ENCODE measurements at regions not wholly inside any gene's neighbourhood (a gene's known extent, or its start where the extent isn't known, plus 50 kb on each side); places are given as distances from the start of the nearest gene placed in this dataset.

DNA sequence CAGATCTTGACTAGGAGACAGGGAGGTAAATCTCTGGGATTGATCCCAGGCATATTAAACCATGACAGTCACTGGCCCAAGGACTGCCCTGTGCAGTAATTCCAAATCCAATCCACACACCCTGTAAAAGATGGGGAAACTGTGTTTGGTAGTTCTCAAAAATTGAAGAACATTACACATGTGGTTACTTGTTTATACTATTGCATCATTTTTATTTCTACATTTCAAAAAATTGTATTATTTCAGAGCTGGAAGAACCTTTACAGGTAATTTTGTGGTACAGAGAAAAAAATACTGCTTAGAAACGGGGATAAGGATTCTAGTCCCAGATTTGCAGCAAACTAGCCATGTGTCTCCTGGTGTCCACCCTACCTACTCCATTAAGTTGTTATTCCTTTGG, 400.5 kb downstream of the LRIG3 start:
- Histone ChIP-seq H3K4me3 (ENCODE audit: low read depth in 1 of 2, low read length in 2 of 2) (no peak overlapping the region), H3K36me3 (ENCODE audit: control insufficient read depth in 1 of 2, insufficient read depth in 2 of 2, low read length in 2 of 2) (no peaks in the 10 kb centered on the region), H3K9ac (ENCODE audit: low read depth in 1 of 2, low read length in 2 of 2) (no peak overlapping the region), H3K9me3 (ENCODE audit: control insufficient read depth in 1 of 2, low read length in 2 of 2) (peaks cover 11 to 13% of the 10 kb centered on the region in 2 donors), H3K4me1 (ENCODE audit: control insufficient read depth in 1 of 2, insufficient read depth in 2 of 2, low read length in 2 of 2) (no peaks in the 10 kb centered on the region), H3K27me3 (ENCODE audit: control insufficient read depth in 1 of 2, insufficient read depth in 2 of 2, low read length in 2 of 2) (no peaks in the 10 kb centered on the region), H3K27ac (ENCODE audit: low read depth, low read length) (no peak overlapping the region)

DNA sequence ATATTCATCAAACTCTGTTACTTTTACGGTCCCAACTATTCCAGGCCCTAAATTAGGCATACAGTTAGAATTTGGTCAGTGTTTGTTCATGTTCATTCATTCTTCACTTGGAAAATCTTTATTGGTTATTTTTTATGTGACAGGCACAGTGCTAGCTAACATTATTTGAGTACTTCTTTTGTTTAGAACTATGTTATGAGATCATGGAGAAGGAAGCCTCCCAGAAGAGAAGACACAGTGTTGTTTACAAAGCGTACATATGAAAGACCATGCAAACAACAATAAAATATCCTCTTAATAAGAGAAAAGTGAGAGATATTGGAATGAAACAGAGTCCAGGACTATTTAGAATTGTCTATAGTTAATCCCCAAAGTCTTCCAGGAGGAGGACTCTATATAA, 399.2 kb downstream of the LRIG3 start:
- Histone ChIP-seq H3K4me3 (ENCODE audit: low read depth in 1 of 2, low read length in 2 of 2) (no peak overlapping the region), H3K36me3 (ENCODE audit: control insufficient read depth in 1 of 2, insufficient read depth in 2 of 2, low read length in 2 of 2) (no peaks in the 10 kb centered on the region), H3K9me3 (ENCODE audit: control insufficient read depth in 1 of 2, low read length in 2 of 2) (peaks cover 11 to 13% of the 10 kb centered on the region in 2 donors), H3K27me3 (ENCODE audit: control insufficient read depth in 1 of 2, insufficient read depth in 2 of 2, low read length in 2 of 2) (no peaks in the 10 kb centered on the region), H3K9ac (ENCODE audit: low read depth in 1 of 2, low read length in 2 of 2) (no peak overlapping the region), H3K27ac (ENCODE audit: low read depth, low read length) (no peak overlapping the region), H3K4me1 (ENCODE audit: control insufficient read depth in 1 of 2, insufficient read depth in 2 of 2, low read length in 2 of 2) (no peaks in the 10 kb centered on the region)

DNA sequence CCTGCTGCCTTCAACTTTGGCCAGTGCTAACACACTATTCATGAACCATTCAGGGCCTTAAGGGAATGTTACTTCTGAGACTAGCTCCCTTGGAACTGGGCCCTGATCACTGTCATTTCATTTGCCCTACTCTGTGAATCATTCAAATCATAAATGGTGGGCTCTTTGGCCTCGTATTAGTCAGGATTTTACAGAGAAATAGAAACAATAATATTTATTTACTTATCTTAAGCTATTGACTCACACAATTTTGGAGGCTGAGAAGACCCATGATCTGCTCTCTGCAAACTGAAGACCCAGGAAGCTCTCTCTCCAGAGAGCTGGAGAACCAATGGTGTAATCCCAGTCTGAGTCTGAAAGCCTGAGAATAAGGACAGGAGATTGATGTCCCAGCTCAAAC, 398.5 kb downstream of the LRIG3 start:
- H3K9me3 ChIP-seq (ENCODE audit: control insufficient read depth in 1 of 2, low read length in 2 of 2) = peaks cover 11 to 13% of the 10 kb centered on the region in 2 donors
- no peaks in the 10 kb centered on the region for H3K4me1 ChIP-seq (ENCODE audit: control insufficient read depth in 1 of 2, insufficient read depth in 2 of 2, low read length in 2 of 2)
- H3K9ac ChIP-seq (ENCODE audit: low read depth in 1 of 2, low read length in 2 of 2) = no peak overlapping the region
- no peak overlapping the region for H3K4me3 ChIP-seq (ENCODE audit: low read depth in 1 of 2, low read length in 2 of 2)
- no peak overlapping the region for H3K27ac ChIP-seq (ENCODE audit: low read depth, low read length)
- H3K27me3 ChIP-seq (ENCODE audit: control insufficient read depth in 1 of 2, insufficient read depth in 2 of 2, low read length in 2 of 2) = no peaks in the 10 kb centered on the region
- H3K36me3 ChIP-seq (ENCODE audit: control insufficient read depth in 1 of 2, insufficient read depth in 2 of 2, low read length in 2 of 2) = no peaks in the 10 kb centered on the region

GRCh38 chr12:58523360-58523759, 396.9 kb downstream of the LRIG3 start:
- peaks cover 4 to 8% of the 10 kb centered on the region in 2 donors for H3K9me3 ChIP-seq (ENCODE audit: control insufficient read depth in 1 of 2, low read length in 2 of 2)
- no peaks in the 10 kb centered on the region for H3K27me3 ChIP-seq (ENCODE audit: control insufficient read depth in 1 of 2, insufficient read depth in 2 of 2, low read length in 2 of 2)
- no peaks in the 10 kb centered on the region for H3K4me1 ChIP-seq (ENCODE audit: control insufficient read depth in 1 of 2, insufficient read depth in 2 of 2, low read length in 2 of 2)
- no peak overlapping the region for H3K4me3 ChIP-seq (ENCODE audit: low read depth in 1 of 2, low read length in 2 of 2)
- H3K27ac ChIP-seq (ENCODE audit: low read depth, low read length) = no peak overlapping the region
- H3K9ac ChIP-seq (ENCODE audit: low read depth in 1 of 2, low read length in 2 of 2) = no peak overlapping the region
- no peaks in the 10 kb centered on the region for H3K36me3 ChIP-seq (ENCODE audit: control insufficient read depth in 1 of 2, insufficient read depth in 2 of 2, low read length in 2 of 2)

DNA sequence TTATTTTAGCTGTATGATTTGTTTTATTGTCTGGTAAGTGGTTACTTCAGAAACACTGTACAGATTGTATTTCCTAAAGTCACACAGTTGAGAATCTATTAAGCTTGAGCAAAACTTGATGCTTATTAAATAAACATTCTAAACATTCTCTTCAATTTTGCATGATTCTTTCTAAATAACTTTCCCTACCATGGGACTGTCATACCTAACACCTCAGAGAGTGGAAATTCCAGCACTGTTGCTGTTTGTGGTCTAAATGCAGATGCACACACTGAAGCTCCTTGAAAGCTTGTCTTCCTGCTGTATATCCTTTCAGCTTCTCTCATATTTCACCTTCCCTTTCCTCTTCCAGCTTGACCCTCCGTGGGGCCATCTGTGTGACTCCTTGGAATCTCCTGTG, 392.0 kb downstream of the LRIG3 start:
- no peaks in the 10 kb centered on the region for H3K9me3 ChIP-seq (ENCODE audit: control insufficient read depth in 1 of 2, low read length in 2 of 2)
- no peaks in the 10 kb centered on the region for H3K4me1 ChIP-seq (ENCODE audit: control insufficient read depth in 1 of 2, insufficient read depth in 2 of 2, low read length in 2 of 2)
- no peak overlapping the region for H3K4me3 ChIP-seq (ENCODE audit: low read depth in 1 of 2, low read length in 2 of 2)
- no peaks in the 10 kb centered on the region for H3K27me3 ChIP-seq (ENCODE audit: control insufficient read depth in 1 of 2, insufficient read depth in 2 of 2, low read length in 2 of 2)
- H3K27ac ChIP-seq (ENCODE audit: low read depth, low read length) = no peak overlapping the region
- H3K36me3 ChIP-seq (ENCODE audit: control insufficient read depth in 1 of 2, insufficient read depth in 2 of 2, low read length in 2 of 2) = no peaks in the 10 kb centered on the region
- no peak overlapping the region for H3K9ac ChIP-seq (ENCODE audit: low read depth in 1 of 2, low read length in 2 of 2)

GRCh38 chr12:58529114-58529665, 391.1 kb downstream of the LRIG3 start:
- H3K27ac ChIP-seq (ENCODE audit: low read depth, low read length) = no peak overlapping the region
- no peak overlapping the region for H3K4me3 ChIP-seq (ENCODE audit: low read depth in 1 of 2, low read length in 2 of 2)

GRCh38 chr12:58529897-58530741, 390.2 kb downstream of the LRIG3 start:
- Histone ChIP-seq H3K9ac (ENCODE audit: low read depth in 1 of 2, low read length in 2 of 2) (no peak overlapping the region), H3K36me3 (ENCODE audit: control insufficient read depth in 1 of 2, insufficient read depth in 2 of 2, low read length in 2 of 2) (no peaks in the 10 kb centered on the region), H3K4me3 (ENCODE audit: low read depth in 1 of 2, low read length in 2 of 2) (no peak overlapping the region), H3K4me1 (ENCODE audit: control insufficient read depth in 1 of 2, insufficient read depth in 2 of 2, low read length in 2 of 2) (no peaks in the 10 kb centered on the region), H3K27ac (ENCODE audit: low read depth, low read length) (no peak overlapping the region), H3K27me3 (ENCODE audit: control insufficient read depth in 1 of 2, insufficient read depth in 2 of 2, low read length in 2 of 2) (no peaks in the 10 kb centered on the region), H3K9me3 (ENCODE audit: control insufficient read depth in 1 of 2, low read length in 2 of 2) (no peaks in the 10 kb centered on the region)

More at GRCh38 chr12:58529114-58529665, 391.1 kb downstream of the LRIG3 start:
- H3K4me1 ChIP-seq (ENCODE audit: control insufficient read depth in 1 of 2, insufficient read depth in 2 of 2, low read length in 2 of 2) = no peaks in the 10 kb centered on the region
- no peaks in the 10 kb centered on the region for H3K9me3 ChIP-seq (ENCODE audit: control insufficient read depth in 1 of 2, low read length in 2 of 2)
- no peaks in the 10 kb centered on the region for H3K27me3 ChIP-seq (ENCODE audit: control insufficient read depth in 1 of 2, insufficient read depth in 2 of 2, low read length in 2 of 2)
- H3K9ac ChIP-seq (ENCODE audit: low read depth in 1 of 2, low read length in 2 of 2) = no peak overlapping the region
- no peaks in the 10 kb centered on the region for H3K36me3 ChIP-seq (ENCODE audit: control insufficient read depth in 1 of 2, insufficient read depth in 2 of 2, low read length in 2 of 2)

- Histone ChIP-seq H3K4me1 (ENCODE audit: control insufficient read depth in 1 of 2, insufficient read depth in 2 of 2, low read length in 2 of 2) (no peaks in the 10 kb centered on the region), H3K9me3 (ENCODE audit: control insufficient read depth in 1 of 2, low read length in 2 of 2) (no peaks in the 10 kb centered on the region), H3K27me3 (ENCODE audit: control insufficient read depth in 1 of 2, insufficient read depth in 2 of 2, low read length in 2 of 2) (no peaks in the 10 kb centered on the region), H3K9ac (ENCODE audit: low read depth in 1 of 2, low read length in 2 of 2) (no peak overlapping the region), H3K36me3 (ENCODE audit: control insufficient read depth in 1 of 2, insufficient read depth in 2 of 2, low read length in 2 of 2) (no peaks in the 10 kb centered on the region), H3K4me3 (ENCODE audit: low read depth in 1 of 2, low read length in 2 of 2) (no peak overlapping the region), H3K27ac (ENCODE audit: low read depth, low read length) (no peak overlapping the region)
Observed at GRCh38 chr12:58530742-58531062, 389.6 kb downstream of the LRIG3 start.

- Histone ChIP-seq H3K9ac (ENCODE audit: low read depth in 1 of 2, low read length in 2 of 2) (no peak overlapping the region), H3K36me3 (ENCODE audit: control insufficient read depth in 1 of 2, insufficient read depth in 2 of 2, low read length in 2 of 2) (no peaks in the 10 kb centered on the region), H3K27ac (ENCODE audit: low read depth, low read length) (no peak overlapping the region), H3K4me1 (ENCODE audit: control insufficient read depth in 1 of 2, insufficient read depth in 2 of 2, low read length in 2 of 2) (no peaks in the 10 kb centered on the region), H3K4me3 (ENCODE audit: low read depth in 1 of 2, low read length in 2 of 2) (no peak overlapping the region), H3K27me3 (ENCODE audit: control insufficient read depth in 1 of 2, insufficient read depth in 2 of 2, low read length in 2 of 2) (no peaks in the 10 kb centered on the region), H3K9me3 (ENCODE audit: control insufficient read depth in 1 of 2, low read length in 2 of 2) (no peaks in the 10 kb centered on the region)
Observed at GRCh38 chr12:58532855-58533608, 387.3 kb downstream of the LRIG3 start.

DNA sequence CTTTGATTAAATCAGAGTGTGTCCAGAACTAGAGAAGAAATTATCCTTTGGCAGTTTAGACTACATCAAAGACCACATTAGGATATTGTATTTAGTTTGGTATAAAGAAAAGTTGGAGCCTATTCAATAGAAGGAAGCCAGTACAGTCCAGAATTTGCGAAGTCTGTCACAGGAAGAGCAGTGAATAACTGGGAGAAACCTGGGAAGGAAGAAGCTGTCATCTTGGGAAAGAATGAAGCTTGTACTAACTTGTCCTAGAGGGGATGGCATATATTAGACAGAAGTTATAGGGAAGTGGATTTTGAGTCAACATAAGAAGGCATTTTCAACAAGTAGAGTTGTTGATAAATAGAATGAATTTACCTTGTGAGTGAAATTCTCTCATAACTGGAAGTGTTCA, 386.7 kb downstream of the LRIG3 start:
- Histone ChIP-seq H3K9me3 (ENCODE audit: control insufficient read depth in 1 of 2, low read length in 2 of 2) (no peaks in the 10 kb centered on the region), H3K27me3 (ENCODE audit: control insufficient read depth in 1 of 2, insufficient read depth in 2 of 2, low read length in 2 of 2) (no peaks in the 10 kb centered on the region), H3K4me1 (ENCODE audit: control insufficient read depth in 1 of 2, insufficient read depth in 2 of 2, low read length in 2 of 2) (no peaks in the 10 kb centered on the region), H3K27ac (ENCODE audit: low read depth, low read length) (no peak overlapping the region), H3K36me3 (ENCODE audit: control insufficient read depth in 1 of 2, insufficient read depth in 2 of 2, low read length in 2 of 2) (no peaks in the 10 kb centered on the region), H3K4me3 (ENCODE audit: low read depth in 1 of 2, low read length in 2 of 2) (no peak overlapping the region), H3K9ac (ENCODE audit: low read depth in 1 of 2, low read length in 2 of 2) (no peak overlapping the region)
